A673 (cell line): ENCODE measurements at regions not wholly inside any gene's neighbourhood (a gene's known extent, or its start where the extent isn't known, plus 50 kb on each side); places are given as distances from the start of the nearest gene placed in this dataset.

Experiments used
- BruUV-seq: library from RNA; stranded (reverse); fragments of 400-500 nt; replicated peaks from 2 replicates; lab custom pipeline; 2021; lab: Mats Ljungman, UMichigan
- CTCF ChIA-PET: fragments of 300-600 bp; sonication (Branson Sonifier 250); formaldehyde crosslinking; loops from one replicate; lab custom pipeline; 2022; ENCODE audit warnings: antibody characterized with exemption; lab: Charles Lee
- POLR2A ChIA-PET: fragments of 300-600 bp; sonication (Branson Sonifier 250); formaldehyde crosslinking; loops from one replicate; lab custom pipeline; 2022; ENCODE audit warnings: antibody characterized with exemption; ENCODE audit not compliant: low non-redundant PET; lab: Charles Lee
- DNase-seq: peaks from one replicate; pipeline ENCODE4 v3.0.0-alpha.2; 2015; ENCODE audit warnings: low spot score
- H3K27ac ChIP-seq: fragments of 200-600 bp; sonication (generic); 2 replicates; pipeline ENCODE4 v1.5.1; 2016; ENCODE audit warnings: mixed run types, low read depth, mild to moderate bottlenecking, mixed read lengths, antibody characterized with exemption, low read length; ENCODE audit not compliant: poor library complexity, severe bottlenecking
- H3K27me3 ChIP-seq: fragments of 200-600 bp; sonication (generic); replicated peaks from 2 replicates; pipeline ENCODE4 v1.6.1; 2017; ENCODE audit warnings: mixed run types, low read depth, mild to moderate bottlenecking, mixed read lengths, antibody characterized with exemption, low read length; ENCODE audit not compliant: insufficient read depth, poor library complexity
- H3K36me3 ChIP-seq: fragments of 200-600 bp; sonication (generic); 2 replicates; pipeline ENCODE4 v1.6.1; 2016; ENCODE audit warnings: mixed run types, mild to moderate bottlenecking, mixed read lengths, antibody characterized with exemption, low read length; ENCODE audit not compliant: insufficient read depth, poor library complexity, severe bottlenecking
- H3K4me1 ChIP-seq: fragments of 200-600 bp; sonication (generic); 2 replicates; pipeline ENCODE4 v1.6.1; 2017; ENCODE audit warnings: mixed run types, mild to moderate bottlenecking, mixed read lengths, antibody characterized with exemption, low read length; ENCODE audit not compliant: insufficient read depth, poor library complexity, severe bottlenecking
- H3K4me3 ChIP-seq: fragments of 200-600 bp; sonication (generic); 2 replicates; pipeline ENCODE4 v1.5.1; 2016; ENCODE audit warnings: low read depth, mixed run types, mild to moderate bottlenecking, mixed read lengths, low read length; ENCODE audit not compliant: poor library complexity, severe bottlenecking
- H3K9me3 ChIP-seq: fragments of 200-600 bp; sonication (generic); 2 replicates; pipeline ENCODE4 v1.6.1; 2016; ENCODE audit warnings: mixed run types, low read depth, mild to moderate bottlenecking, mixed read lengths, antibody characterized with exemption, low read length; ENCODE audit not compliant: poor library complexity, severe bottlenecking
- EZH2 ChIP-seq: fragments of 200-600 bp; sonication (generic); IDR thresholded peaks from 2 replicates; pipeline ENCODE4 v1.6.1; 2017; ENCODE audit warnings: borderline replicate concordance, low read depth, mild to moderate bottlenecking, mixed read lengths, antibody characterized with exemption, low read length; ENCODE audit not compliant: poor library complexity, severe bottlenecking
- intact Hi-C: fragments of 100-400 bp; cut with micrococcal nuclease; formaldehyde crosslinking; loops from one replicate; pipeline ENCODE4 v1.10.0; 2022; ENCODE audit not compliant: unreplicated experiment
- TF ChIP-seq, protein P1 (sequence below): fragments of 300-800, 200-600 bp; sonication (generic); conservative IDR thresholded peaks from 2 replicates; pipeline ENCODE4 v1.5.1; 2017; ENCODE audit warnings: low read depth, mild to moderate bottlenecking, antibody characterized with exemption, low read length, moderate library complexity, mixed read lengths

DNA sequence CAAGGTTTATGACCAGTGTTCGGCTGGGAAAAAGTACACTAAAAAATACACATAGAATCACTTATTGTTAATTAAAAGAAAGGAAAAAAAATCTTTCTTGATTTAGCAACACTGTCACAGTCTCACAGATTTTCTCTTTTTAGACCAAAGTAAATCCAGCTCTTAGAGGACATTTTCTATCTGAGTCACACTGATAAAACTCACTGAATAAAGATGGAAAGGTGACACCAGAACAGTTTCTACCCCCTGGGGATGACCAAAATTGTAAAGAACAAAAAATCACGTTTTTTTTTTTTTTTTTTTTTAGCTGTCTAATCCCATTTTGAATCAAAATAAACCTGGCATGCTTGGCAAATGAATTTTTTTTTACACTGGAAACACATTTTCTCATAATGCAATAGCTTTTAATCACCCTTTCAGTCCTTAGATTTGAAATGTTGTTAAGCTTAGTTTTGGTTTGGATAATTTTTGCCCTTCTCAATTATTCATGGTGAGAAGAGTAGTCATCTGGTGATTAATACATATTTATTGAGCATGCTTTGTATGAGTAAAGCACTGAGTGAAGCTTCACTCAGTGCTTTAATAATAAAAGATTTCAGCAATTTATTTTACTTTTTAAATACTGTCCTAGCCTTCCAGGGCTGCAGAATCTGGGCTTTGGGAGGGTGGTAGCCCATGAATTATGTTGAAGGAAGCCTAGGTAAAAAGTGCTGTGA is 886.3 kb downstream of the SLC4A3 start:
- H3K4me1 ChIP-seq: peaks cover 37% of the 10 kb centered on the region
- H3K36me3 ChIP-seq: no peaks in the 10 kb centered on the region
- no TSS peak for BruUV-seq
- no peak for TF ChIP-seq EZH2
- TF ChIP-seq, protein P1, sequence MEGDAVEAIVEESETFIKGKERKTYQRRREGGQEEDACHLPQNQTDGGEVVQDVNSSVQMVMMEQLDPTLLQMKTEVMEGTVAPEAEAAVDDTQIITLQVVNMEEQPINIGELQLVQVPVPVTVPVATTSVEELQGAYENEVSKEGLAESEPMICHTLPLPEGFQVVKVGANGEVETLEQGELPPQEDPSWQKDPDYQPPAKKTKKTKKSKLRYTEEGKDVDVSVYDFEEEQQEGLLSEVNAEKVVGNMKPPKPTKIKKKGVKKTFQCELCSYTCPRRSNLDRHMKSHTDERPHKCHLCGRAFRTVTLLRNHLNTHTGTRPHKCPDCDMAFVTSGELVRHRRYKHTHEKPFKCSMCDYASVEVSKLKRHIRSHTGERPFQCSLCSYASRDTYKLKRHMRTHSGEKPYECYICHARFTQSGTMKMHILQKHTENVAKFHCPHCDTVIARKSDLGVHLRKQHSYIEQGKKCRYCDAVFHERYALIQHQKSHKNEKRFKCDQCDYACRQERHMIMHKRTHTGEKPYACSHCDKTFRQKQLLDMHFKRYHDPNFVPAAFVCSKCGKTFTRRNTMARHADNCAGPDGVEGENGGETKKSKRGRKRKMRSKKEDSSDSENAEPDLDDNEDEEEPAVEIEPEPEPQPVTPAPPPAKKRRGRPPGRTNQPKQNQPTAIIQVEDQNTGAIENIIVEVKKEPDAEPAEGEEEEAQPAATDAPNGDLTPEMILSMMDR: no peak
- H3K27ac ChIP-seq: no peak overlapping the region
- no peaks in the 10 kb centered on the region for H3K9me3 ChIP-seq
- ChIA-PET POLR2A (interaction anchor here (0.6 kb wide), 1 partner anchor 78 kb away, joined by 3 read pairs; no protein-coding TSS in a partner anchor), CTCF (interaction anchor here (0.6 kb wide), 1 partner anchor 64 kb away, joined by 3 read pairs; no protein-coding TSS in a partner anchor)
- no peaks in the 10 kb centered on the region for H3K27me3 ChIP-seq
- intact Hi-C loops: no loop called here
- DNase-seq: peak; percentile 49
- H3K4me3 ChIP-seq: no peak overlapping the region

DNA sequence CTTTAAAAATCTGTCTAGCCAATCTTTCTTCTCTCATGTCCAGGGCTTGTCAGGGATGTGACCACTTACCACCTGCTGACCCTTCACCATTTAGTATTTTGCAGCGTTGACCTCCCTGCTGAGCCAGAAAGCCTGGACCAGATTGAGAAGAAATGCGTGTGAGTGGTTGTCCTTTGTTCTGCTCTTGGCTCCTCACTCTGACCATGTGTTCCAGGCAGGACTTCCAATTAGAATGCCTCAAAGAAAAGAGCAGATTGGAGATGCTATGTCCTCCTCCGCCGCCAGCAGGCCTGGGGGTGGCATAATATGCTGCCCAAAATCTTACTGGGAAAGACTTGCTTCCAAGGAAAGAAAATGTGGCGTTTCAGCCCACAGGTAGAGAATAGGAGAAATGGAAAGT is 894.1 kb downstream of the SLC4A3 start:
- no TSS peak for BruUV-seq
- ChIA-PET POLR2A (no interaction called here), CTCF (no interaction called here)
- Histone ChIP-seq H3K27ac (no peak overlapping the region), H3K4me3 (no peak overlapping the region), H3K27me3 (no peaks in the 10 kb centered on the region), H3K9me3 (no peaks in the 10 kb centered on the region), H3K4me1 (no peaks in the 10 kb centered on the region), H3K36me3 (no peaks in the 10 kb centered on the region)
- intact Hi-C loops: no loop called here
- no peak for TF ChIP-seq EZH2
- TF ChIP-seq, protein P1: no peak
- no peak for DNase-seq

DNA sequence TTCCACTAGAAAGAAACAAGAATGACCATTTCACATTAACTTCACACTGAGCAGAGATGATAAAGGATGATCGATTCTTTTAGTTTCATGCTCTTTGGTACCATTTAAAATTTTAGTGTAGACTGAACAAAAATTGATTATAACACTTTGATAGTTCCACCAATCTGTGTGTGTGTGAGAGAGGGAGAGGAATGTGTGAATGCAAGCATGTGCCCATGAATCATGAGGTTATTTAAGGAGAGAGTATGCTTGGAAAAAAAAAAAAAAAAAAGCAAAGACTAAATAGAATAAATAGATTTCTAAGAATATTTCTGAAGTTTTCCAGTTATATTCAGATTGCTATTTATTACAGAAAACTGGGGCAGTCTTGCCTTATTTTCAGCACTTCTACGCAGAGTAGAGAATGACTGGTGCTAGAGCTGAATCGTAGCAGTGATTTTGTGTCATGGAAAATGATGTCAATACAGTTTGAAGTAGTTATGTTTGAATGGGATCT is 900.8 kb downstream of the SLC4A3 start:
- CTCF ChIA-PET: no interaction called here
- Histone ChIP-seq H3K4me3 (no peak overlapping the region), H3K36me3 (no peaks in the 10 kb centered on the region), H3K27ac (no peak overlapping the region), H3K9me3 (no peaks in the 10 kb centered on the region), H3K4me1 (no peaks in the 10 kb centered on the region), H3K27me3 (no peaks in the 10 kb centered on the region)
- no peak for DNase-seq
- no TSS peak for BruUV-seq
- intact Hi-C loops: no loop called here
- no peak for TF ChIP-seq EZH2
- TF ChIP-seq, protein P1: no peak
- POLR2A ChIA-PET: no interaction called here
